H1 (cell line): ENCODE measurements at regions not wholly inside any gene's neighbourhood (a gene's known extent, or its start where the extent isn't known, plus 50 kb on each side); places are given as distances from the start of the nearest gene placed in this dataset.
A peak's percentile ranks its signal among the peaks of the same experiment; 100 is the strongest.

ENCODE experiments used
- CTCF ChIA-PET: fragments of 300-600 bp; sonication (Branson Sonifier 250); formaldehyde crosslinking; loops from one replicate; lab custom pipeline; 2021; ENCODE audit not compliant: partially characterized antibody; lab: Charles Lee
- POLR2A ChIA-PET: fragments of 300-600 bp; sonication (Branson Sonifier 250); formaldehyde crosslinking; loops from one replicate; lab custom pipeline; 2021; ENCODE audit warnings: inconsistent platforms; ENCODE audit not compliant: partially characterized antibody; lab: Charles Lee
- DNase-seq, 2 experiments: peaks; one replicate each; pipeline versions ENCODE4 v3.0.0 to v3.0.0-alpha.2; 2010 to 2022; ENCODE audit warnings: low spot score in 2 of 2, low read depth in 1 of 2, mixed read lengths in 1 of 2
- FAIRE-seq: peaks from 2 replicates; lab custom pipeline; 2011; peaks lifted over from hg19 to GRCh38; lab: Jason Lieb, UNC
- H2AFZ ChIP-seq: 2 replicates; pipeline ENCODE4 v1.8.1; 2012; ENCODE audit warnings: low read length, inconsistent platforms
- H2AK5ac ChIP-seq: 2 replicates; pipeline ENCODE4 v1.6.1; 2013; ENCODE audit warnings: low read depth, low read length
- H2BK120ac ChIP-seq: replicated peaks from 2 replicates; pipeline ENCODE3; 2013; ENCODE audit warnings: low read depth, low read length, inconsistent platforms
- H2BK12ac ChIP-seq: 2 replicates; pipeline ENCODE4 v1.6.1; 2013; ENCODE audit warnings: low read depth, low read length
- H2BK15ac ChIP-seq: 2 replicates; pipeline ENCODE4 v1.6.1; 2013; ENCODE audit warnings: low read length
- H2BK20ac ChIP-seq: 2 replicates; pipeline ENCODE4 v1.6.1; 2013; ENCODE audit warnings: low read length
- H2BK5ac ChIP-seq: 2 replicates; pipeline ENCODE4 v1.6.1; 2013; ENCODE audit warnings: low read depth, low read length
- H3K14ac ChIP-seq: 2 replicates; pipeline ENCODE4 v1.6.1; 2013; ENCODE audit warnings: inconsistent platforms; ENCODE audit not compliant: insufficient read length
- H3K18ac ChIP-seq: 2 replicates; pipeline ENCODE4 v1.6.1; 2013; ENCODE audit warnings: low read length; ENCODE audit errors: extremely low read depth
- H3K23ac ChIP-seq: 2 replicates; pipeline ENCODE4 v1.6.1; 2013; ENCODE audit warnings: inconsistent platforms; ENCODE audit not compliant: insufficient read length
- H3K23me2 ChIP-seq: 2 replicates; pipeline ENCODE4 v1.6.1; 2013; ENCODE audit warnings: low read depth, low read length
- H3K27ac ChIP-seq: 2 replicates; pipeline ENCODE4 v1.6.1; 2011; ENCODE audit warnings: low read depth, low read length, inconsistent platforms
- H3K27me3 ChIP-seq, 4 experiments: replicated peaks in 1 of 4; 1 replicate in 1 of 4; 2 replicates in 3 of 4; pipeline versions ENCODE4 v1.6.1 to v1.8.1; 2011 to 2013; ENCODE audit warnings: low read length in 3 of 4, mild to moderate bottlenecking in 3 of 4, inconsistent platforms in 2 of 4, mixed read lengths in 2 of 4, moderate library complexity in 1 of 4; ENCODE audit not compliant: control insufficient read depth in 3 of 4, insufficient read depth in 3 of 4; ENCODE audit errors: extremely low read depth in 1 of 4
- H3K36me3 ChIP-seq, 4 experiments: 2 replicates each; pipeline versions ENCODE4 v1.6.1 to v1.8.1; 2011 to 2013; ENCODE audit warnings: mild to moderate bottlenecking in 4 of 4, low read length in 3 of 4, moderate library complexity in 2 of 4, control low read depth in 1 of 4, inconsistent platforms in 1 of 4; ENCODE audit not compliant: insufficient read depth in 4 of 4, control insufficient read depth in 2 of 4
- H3K4ac ChIP-seq: replicated peaks from 2 replicates; pipeline ENCODE3; 2013; ENCODE audit warnings: low read length, low read depth, mixed read lengths, inconsistent platforms; ENCODE audit not compliant: insufficient read length
- H3K4me1 ChIP-seq, 4 experiments: replicated peaks in 1 of 4; 1 replicate in 1 of 4; 2 replicates in 3 of 4; pipeline versions ENCODE4 v1.6.1 to v1.8.1; 2011 to 2013; ENCODE audit warnings: low read length in 3 of 4, inconsistent platforms in 2 of 4, mixed read lengths in 1 of 4; ENCODE audit not compliant: insufficient read depth in 4 of 4, control insufficient read depth in 3 of 4
- H3K4me2 ChIP-seq, 2 experiments: 2 replicates each; pipeline versions ENCODE4 v1.6.1 to v1.8.1; 2011 to 2013; ENCODE audit warnings: low read depth in 2 of 2, low read length in 2 of 2, control low read depth in 1 of 2, inconsistent platforms in 1 of 2, mild to moderate bottlenecking in 1 of 2; ENCODE audit not compliant: insufficient read depth in 1 of 2
- H3K4me3 ChIP-seq, 4 experiments: fragments of 200-600, 300-600 bp in 1 of 4; sonication (generic), shearing (Covaris generic), sonication (Bioruptor Twin) in 1 of 4; 2 replicates each; pipeline versions ENCODE4 v1.5.1 to v1.8.1; 2011 to 2016; ENCODE audit warnings: low read length in 4 of 4, low read depth in 3 of 4, control low read depth in 2 of 4, inconsistent platforms in 2 of 4, mild to moderate bottlenecking in 2 of 4, mixed read lengths in 1 of 4, moderate library complexity in 1 of 4; ENCODE audit not compliant: insufficient read depth in 2 of 4; ENCODE audit errors: extremely low read depth in 1 of 4
- H3K56ac ChIP-seq: replicated peaks from 2 replicates; pipeline ENCODE3; 2013; ENCODE audit warnings: low read depth, mild to moderate bottlenecking, mixed read lengths, low read length, inconsistent platforms; ENCODE audit not compliant: insufficient read length
- H3K79me1 ChIP-seq: 2 replicates; pipeline ENCODE4 v1.6.1; 2013; ENCODE audit warnings: low read depth, low read length, control low read depth
- H3K79me2 ChIP-seq, 2 experiments: 2 replicates each; pipeline versions ENCODE4 v1.6.1 to v1.8.1; 2012 to 2013; ENCODE audit warnings: low read length in 2 of 2, mild to moderate bottlenecking in 2 of 2, inconsistent platforms in 1 of 2; ENCODE audit not compliant: insufficient read depth in 2 of 2, control insufficient read depth in 1 of 2
- H3K9ac ChIP-seq, 4 experiments: replicated peaks in 1 of 4; 1 replicate in 1 of 4; 2 replicates in 3 of 4; pipeline versions ENCODE4 v1.6.1 to v1.8.1; 2011 to 2013; ENCODE audit warnings: low read depth in 3 of 4, low read length in 3 of 4, control low read depth in 2 of 4, mild to moderate bottlenecking in 2 of 4, moderate library complexity in 2 of 4, inconsistent platforms in 1 of 4; ENCODE audit errors: extremely low read depth in 1 of 4
- H3K9me3 ChIP-seq, 2 experiments: 2 replicates each; pipeline versions ENCODE4 v1.6.1 to v1.8.1; 2012 to 2013; ENCODE audit warnings: mild to moderate bottlenecking in 2 of 2, moderate library complexity in 2 of 2, control low read depth in 1 of 2, inconsistent platforms in 1 of 2, low read depth in 1 of 2, low read length in 1 of 2, mixed read lengths in 1 of 2; ENCODE audit not compliant: insufficient read depth in 2 of 2
- H4K20me1 ChIP-seq, 2 experiments: replicated peaks in 1 of 2; 2 replicates each; pipeline versions ENCODE3 to v1.8.1; 2011 to 2013; ENCODE audit warnings: inconsistent platforms in 2 of 2, low read length in 2 of 2, mild to moderate bottlenecking in 1 of 2; ENCODE audit not compliant: insufficient read depth in 2 of 2, control insufficient read depth in 1 of 2
- H4K5ac ChIP-seq: 2 replicates; pipeline ENCODE4 v1.6.1; 2013; ENCODE audit warnings: low read length, low read depth, mixed read lengths, inconsistent platforms; ENCODE audit not compliant: insufficient read length
- H4K8ac ChIP-seq: 2 replicates; pipeline ENCODE4 v1.8.0; 2013; ENCODE audit warnings: mild to moderate bottlenecking, moderate library complexity, low read length, inconsistent platforms; ENCODE audit not compliant: insufficient read depth; ENCODE audit errors: extremely low read depth
- H4K91ac ChIP-seq: replicated peaks from 2 replicates; pipeline ENCODE3; 2013; ENCODE audit warnings: low read length, mixed read lengths, inconsistent platforms; ENCODE audit not compliant: insufficient read length
- ASH2L ChIP-seq: fragments of 200-600, 300-600 bp; sonication (generic); IDR thresholded peaks from one replicate; pipeline ENCODE4 v1.7.1; 2017; ENCODE audit warnings: low read length
- GTF2F1 ChIP-seq: IDR thresholded peaks from 2 replicates; pipeline ENCODE4 v1.6.1; 2012; ENCODE audit warnings: low read depth, low read length, improper control_type of control experiment, borderline replicate concordance
- JUND ChIP-seq: IDR thresholded peaks from 2 replicates; pipeline ENCODE4 v1.6.1; 2011; ENCODE audit warnings: mild to moderate bottlenecking, improper control_type of control experiment, low read length
- KDM4A ChIP-seq: IDR thresholded peaks from one replicate; pipeline ENCODE4 v1.7.1; 2012; ENCODE audit warnings: low read depth, mild to moderate bottlenecking, moderate library complexity, low read length, inconsistent platforms; ENCODE audit not compliant: severe bottlenecking
- KDM5A ChIP-seq: fragments of 200-600 bp; IDR thresholded peaks from 2 replicates; pipeline ENCODE4 v1.7.1; 2012; ENCODE audit warnings: mild to moderate bottlenecking, low read length, inconsistent platforms, mixed read lengths
- SUZ12 ChIP-seq: fragments of 200-600 bp; sonication (generic); IDR thresholded peaks from 2 replicates; pipeline ENCODE4 v1.6.1; 2012; ENCODE audit warnings: mild to moderate bottlenecking, inconsistent platforms, low read length, moderate library complexity, mixed read lengths
- TBP ChIP-seq: IDR thresholded peaks from 2 replicates; pipeline ENCODE4 v1.6.1; 2011; ENCODE audit warnings: low read depth, low read length, improper control_type of control experiment
- WGBS, 2 experiments: shearing (Covaris generic) in 1 of 2; methylation state at CpG; one replicate each; pipeline versions ENCODE4 v1.1.6 to v1.1.7; 2013 to 2015; ENCODE audit warnings: low lambda C conversion rate in 2 of 2, mixed read lengths in 2 of 2, inconsistent platforms in 1 of 2, low coverage in 1 of 2, missing lambda C conversion rate in 1 of 2; ENCODE audit not compliant: insufficient replicate concordance in 2 of 2, insufficient coverage in 1 of 2, insufficient read length in 1 of 2; ENCODE audit errors: extremely low coverage in 1 of 2, missing lambda C conversion rate in 1 of 2; 5-methylcytosine and 5-hydroxymethylcytosine counted together

DNA sequence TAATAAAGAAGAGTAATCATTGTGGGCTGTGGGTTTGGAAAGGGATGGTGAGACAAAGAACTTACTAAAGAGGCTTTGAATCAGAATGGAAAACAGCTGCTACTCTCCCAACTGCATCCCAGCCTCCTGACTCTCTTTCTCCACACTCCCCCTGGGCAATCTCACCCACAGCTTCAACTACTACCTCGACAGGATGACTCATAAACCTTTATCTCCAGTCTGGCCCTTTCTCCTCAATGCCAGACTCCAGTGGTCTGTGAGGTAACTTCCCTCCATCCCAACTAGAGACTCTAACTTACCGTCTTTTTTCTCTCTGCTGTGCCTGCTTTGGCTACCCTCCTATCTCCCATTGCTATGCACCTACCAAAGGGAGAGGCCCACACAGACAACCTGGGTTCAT, 135.3 kb upstream of the RREB1 start:
- Histone ChIP-seq H3K56ac (no peak overlapping the region), H3K18ac (no peak overlapping the region), H3K79me1 (no peaks in the 10 kb centered on the region), H3K23ac (no peak overlapping the region), H2BK120ac (no peak overlapping the region), H3K4ac (no peak overlapping the region), H2AFZ (peak overlapping the region; percentile 71; the same call in 1 of the 2 replicates), H3K27ac (no peak overlapping the region), H3K4me1 (no peaks in the 10 kb centered on the region; a peak in 1 of 7 replicates), H2BK12ac (no peak overlapping the region), H2BK15ac (no peak overlapping the region), H3K9ac (no peak overlapping the region), H4K91ac (no peak overlapping the region), H3K27me3 (no peaks in the 10 kb centered on the region), H4K5ac (no peak overlapping the region), H3K79me2 (no peaks in the 10 kb centered on the region), H4K20me1 (no peaks in the 10 kb centered on the region), H4K8ac (no peak overlapping the region), H3K14ac (no peak overlapping the region), H2AK5ac (no peak overlapping the region), H2BK20ac (no peak overlapping the region), H3K9me3 (no peaks in the 10 kb centered on the region), H3K23me2 (no peaks in the 10 kb centered on the region), H3K36me3 (no peaks in the 10 kb centered on the region), H3K4me3 (no peak overlapping the region), H2BK5ac (no peak overlapping the region), H3K4me2 (no peak overlapping the region)
- FAIRE-seq, result no peak
- WGBS, 2 experiments, result 90% methylated on average over 2 of the region's 2 CpGs; no CpG with 5 or more reads in 1 of the 2 experiments
- ChIA-PET CTCF (interaction anchor here (0.6 to 1.1 kb wide), 3 partner anchors 11 to 151 kb away, joined by 3 to 5 read pairs (median 3); no protein-coding TSS in a partner anchor), POLR2A (no interaction called here)
- no peak for DNase-seq
- TF ChIP-seq TBP (no peak), KDM5A (no peak), GTF2F1 (no peak), SUZ12 (no peak), KDM4A (no peak), JUND (no peak), ASH2L (no peak)
